WTC11 (cell line): ENCODE measurements at regions not wholly inside any gene's neighbourhood (a gene's known extent, or its start where the extent isn't known, plus 50 kb on each side); places are given as distances from the start of the nearest gene placed in this dataset.

Experiments
- ATAC-seq: fragments of 200-7000 bp; cut with Tn5 transposase; 2 replicates; pipeline ENCODE4 v1.10.0; 2021; ENCODE audit warnings: mild to moderate bottlenecking, moderate library complexity
- CTCF ChIA-PET: fragments of 300-600 bp; sonication (Branson Sonifier 250); formaldehyde crosslinking; loops from one replicate; lab custom pipeline; 2021; ENCODE audit warnings: antibody characterized with exemption; lab: Charles Lee
- POLR2A ChIA-PET: fragments of 350-600 bp; sonication (Branson Sonifier 250); formaldehyde crosslinking; loops from one replicate; lab custom pipeline; 2021; ENCODE audit warnings: antibody characterized with exemption; lab: Charles Lee
- DNase-seq: peaks from one replicate; pipeline ENCODE4 v3.0.0; 2021; ENCODE audit warnings: low spot score
- H3K27ac Mint-ChIP-seq: 2 replicates; pipeline ENCODE4 v1.8.0; 2021; ENCODE audit warnings: mixed read lengths
- H3K27me3 Mint-ChIP-seq: 2 replicates; pipeline ENCODE4 v1.8.0; 2021; ENCODE audit warnings: low read depth, mild to moderate bottlenecking, moderate library complexity, mixed read lengths
- H3K36me3 Mint-ChIP-seq: 2 replicates; pipeline ENCODE4 v1.8.0; 2021; ENCODE audit warnings: mixed read lengths
- H3K4me1 Mint-ChIP-seq: 2 replicates; pipeline ENCODE4 v1.8.0; 2022; ENCODE audit warnings: mixed read lengths
- H3K4me3 Mint-ChIP-seq: 2 replicates; pipeline ENCODE4 v1.8.0; 2021; ENCODE audit warnings: mild to moderate bottlenecking, moderate library complexity, mixed read lengths
- H3K9me3 Mint-ChIP-seq: 2 replicates; pipeline ENCODE4 v1.8.0; 2021; ENCODE audit warnings: mixed read lengths
- AFF4 ChIP-seq: sonication (generic); formaldehyde crosslinking; IDR thresholded peaks from 2 replicates; pipeline ENCODE4 v1.8.1; 2023; ENCODE audit warnings: mild to moderate bottlenecking, missing genetic modification reagents, borderline replicate concordance
- ATF1 ChIP-seq: sonication (generic); formaldehyde crosslinking; IDR thresholded peaks from 2 replicates; pipeline ENCODE4 v1.8.1; 2023; ENCODE audit warnings: mild to moderate bottlenecking, moderate library complexity, missing genetic modification reagents
- CBFB ChIP-seq: sonication (generic); formaldehyde crosslinking; IDR thresholded peaks from 2 replicates; pipeline ENCODE4 v1.8.1; 2022; ENCODE audit warnings: mild to moderate bottlenecking, low read depth, missing genetic modification reagents
- CDX4 ChIP-seq: fragments of 250-450 bp; sonication (Bioruptor Pico); IDR thresholded peaks from 2 replicates; pipeline ENCODE4 v1.9.0; 2021; ENCODE audit warnings: moderate library complexity, mild to moderate bottlenecking, inconsistent platforms, borderline replicate concordance
- CTCF ChIP-seq: fragments of 200-600 bp; IDR thresholded peaks from 2 replicates; pipeline ENCODE4 v1.8.0; 2022; ENCODE audit warnings: antibody characterized with exemption
- E2F1 ChIP-seq: sonication (generic); formaldehyde crosslinking; IDR thresholded peaks from 2 replicates; pipeline ENCODE4 v1.8.0; 2022; ENCODE audit warnings: mild to moderate bottlenecking, missing genetic modification reagents
- E2F5 ChIP-seq: sonication (generic); formaldehyde crosslinking; IDR thresholded peaks from 2 replicates; pipeline ENCODE4 v1.8.1; 2022; ENCODE audit warnings: mild to moderate bottlenecking, moderate library complexity, missing genetic modification reagents
- FOXJ3 ChIP-seq: sonication (generic); formaldehyde crosslinking; IDR thresholded peaks from 2 replicates; pipeline ENCODE4 v1.9.0; 2021; ENCODE audit warnings: missing genetic modification reagents, mild to moderate bottlenecking, borderline replicate concordance
- IRF2 ChIP-seq: sonication (generic); formaldehyde crosslinking; IDR thresholded peaks from 2 replicates; pipeline ENCODE4 v1.8.0; 2022; ENCODE audit warnings: low read depth, missing genetic modification reagents, borderline replicate concordance
- KAT7 ChIP-seq: sonication (generic); formaldehyde crosslinking; IDR thresholded peaks from 2 replicates; pipeline ENCODE4 v1.8.1; 2023; ENCODE audit warnings: missing genetic modification reagents, mild to moderate bottlenecking, borderline replicate concordance
- MXD4 ChIP-seq: fragments of 250-450 bp; sonication (Bioruptor Pico); IDR thresholded peaks from 2 replicates; pipeline ENCODE4 v1.8.0; 2021; ENCODE audit warnings: mild to moderate bottlenecking, moderate library complexity, borderline replicate concordance
- OVOL2 ChIP-seq: fragments of 250-450 bp; sonication (Bioruptor Pico); IDR thresholded peaks from 2 replicates; pipeline ENCODE4 v1.9.0; 2021; ENCODE audit warnings: mild to moderate bottlenecking, borderline replicate concordance
- STAT6 ChIP-seq: sonication (generic); formaldehyde crosslinking; conservative IDR thresholded peaks from 2 replicates; pipeline ENCODE4 v1.8.1; 2023; ENCODE audit warnings: mild to moderate bottlenecking, low read depth, missing genetic modification reagents, moderate library complexity
- TEAD1 ChIP-seq: sonication (generic); formaldehyde crosslinking; IDR thresholded peaks from 2 replicates; pipeline ENCODE4 v1.8.0; 2022; ENCODE audit warnings: mild to moderate bottlenecking, missing genetic modification reagents
- USF1 ChIP-seq: sonication (generic); formaldehyde crosslinking; IDR thresholded peaks from 2 replicates; pipeline ENCODE4 v1.8.0; 2022; ENCODE audit warnings: mild to moderate bottlenecking, missing genetic modification reagents
- ZNF138 ChIP-seq: sonication (generic); formaldehyde crosslinking; conservative IDR thresholded peaks from 2 replicates; pipeline ENCODE4 v1.8.1; 2022; ENCODE audit warnings: mild to moderate bottlenecking, moderate library complexity, missing genetic modification reagents
- ZNF281 ChIP-seq: sonication (generic); formaldehyde crosslinking; IDR thresholded peaks from 2 replicates; pipeline ENCODE4 v1.8.0; 2023; ENCODE audit warnings: mild to moderate bottlenecking, missing genetic modification reagents
- ZNF396 ChIP-seq: fragments of 250-450 bp; sonication (Bioruptor Pico); IDR thresholded peaks from 2 replicates; pipeline ENCODE4 v1.8.0; 2021; ENCODE audit warnings: mild to moderate bottlenecking, moderate library complexity, borderline replicate concordance
- TF ChIP-seq, protein P1 (sequence below): sonication (generic); formaldehyde crosslinking; IDR thresholded peaks from 2 replicates; pipeline ENCODE4 v1.8.1; 2023; ENCODE audit warnings: mild to moderate bottlenecking, missing genetic modification reagents, moderate library complexity

DNA sequence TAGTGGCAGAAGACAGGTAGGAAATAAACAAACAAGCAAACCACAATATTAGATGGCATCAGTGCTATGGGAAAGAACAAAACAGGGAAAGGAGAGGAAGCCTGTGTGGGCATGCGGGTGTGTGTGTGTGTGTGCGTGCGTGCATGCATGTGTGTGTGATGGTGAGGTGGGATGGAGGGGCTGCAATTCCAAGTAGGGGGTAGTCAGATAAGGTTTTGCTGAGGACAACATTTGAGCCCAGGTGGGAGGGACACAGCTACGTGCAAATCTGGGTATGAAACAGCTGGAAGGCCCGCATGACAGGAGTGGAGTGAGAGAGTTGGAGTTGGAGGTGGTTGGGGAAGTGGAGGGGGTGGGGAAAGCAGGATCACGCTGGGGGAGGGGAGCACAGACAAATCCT, 121.0 kb upstream of the PARD3 start:
- DNase-seq (no peak), ATAC-seq (peak; percentile 45)
- POLR2A ChIA-PET, result no interaction called here
- CTCF ChIA-PET, result interaction anchor here (1.2 kb wide), 1 partner anchor 60 kb away, joined by 4 read pairs; no protein-coding TSS in a partner anchor
- peaks cover 30% of the 10 kb centered on the region for H3K4me1 Mint-ChIP-seq
- peaks cover 6% of the 10 kb centered on the region; the same call in 1 of the 2 replicates for H3K9me3 Mint-ChIP-seq
- H3K27me3 Mint-ChIP-seq, result no peaks in the 10 kb centered on the region
- no peak overlapping the region for H3K27ac Mint-ChIP-seq
- H3K36me3 Mint-ChIP-seq, result no peaks in the 10 kb centered on the region
- H3K4me3 Mint-ChIP-seq, result no peak overlapping the region
- TF ChIP-seq OVOL2 (CRISPR knock-in tag) (no peak), KAT7 (no peak), USF1 (CRISPR knock-in tag) (no peak), ZNF281 (no peak), IRF2 (CRISPR knock-in tag) (no peak), TEAD1 (CRISPR knock-in tag) (no peak), ZNF138 (CRISPR knock-in tag) (no peak), E2F1 (CRISPR knock-in tag) (no peak), CTCF (no peak), FOXJ3 (CRISPR knock-in tag) (no peak), ATF1 (CRISPR knock-in tag) (no peak), CBFB (CRISPR knock-in tag) (no peak), E2F5 (CRISPR knock-in tag) (no peak), MXD4 (CRISPR knock-in tag) (no peak), AFF4 (no peak), STAT6 (CRISPR knock-in tag) (no peak), ZNF396 (CRISPR knock-in tag) (no peak), CDX4 (no peak)
- TF ChIP-seq, protein P1, sequence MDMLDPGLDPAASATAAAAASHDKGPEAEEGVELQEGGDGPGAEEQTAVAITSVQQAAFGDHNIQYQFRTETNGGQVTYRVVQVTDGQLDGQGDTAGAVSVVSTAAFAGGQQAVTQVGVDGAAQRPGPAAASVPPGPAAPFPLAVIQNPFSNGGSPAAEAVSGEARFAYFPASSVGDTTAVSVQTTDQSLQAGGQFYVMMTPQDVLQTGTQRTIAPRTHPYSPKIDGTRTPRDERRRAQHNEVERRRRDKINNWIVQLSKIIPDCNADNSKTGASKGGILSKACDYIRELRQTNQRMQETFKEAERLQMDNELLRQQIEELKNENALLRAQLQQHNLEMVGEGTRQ, result no peak
- TF ChIP-seq, all 79 proteins: peak for 0
